H9 (cell line): ENCODE measurements at regions not wholly inside any gene's neighbourhood (a gene's known extent, or its start where the extent isn't known, plus 50 kb on each side); places are given as distances from the start of the nearest gene placed in this dataset.
"Not testable (repeated sequence)": the region's sequence is repeated elsewhere in the genome, so short reads cannot be mapped to it uniquely, and the experiment has no call there.

Experiments used
- DNase-seq: peaks from one replicate; pipeline ENCODE4 v3.0.0-alpha.2; 2017
- H2AFZ ChIP-seq: one replicate; pipeline ENCODE4 v1.6.1; 2013; ENCODE audit warnings: mild to moderate bottlenecking, low read length, control low read depth, moderate library complexity
- H2AK5ac ChIP-seq: 2 replicates; pipeline ENCODE4 v1.6.1; 2013; ENCODE audit warnings: low read length, control low read depth, mixed read lengths; ENCODE audit not compliant: insufficient read length
- H2BK120ac ChIP-seq: one replicate; pipeline ENCODE4 v1.6.1; 2013; ENCODE audit warnings: low read depth, mild to moderate bottlenecking, low read length, control low read depth, inconsistent platforms; ENCODE audit not compliant: poor library complexity, severe bottlenecking
- H2BK12ac ChIP-seq: 2 replicates; pipeline ENCODE4 v1.6.1; 2013; ENCODE audit warnings: low read length, control low read depth, mixed read lengths, low read depth; ENCODE audit not compliant: insufficient read length
- H2BK15ac ChIP-seq: 2 replicates; pipeline ENCODE4 v1.6.1; 2013; ENCODE audit warnings: low read depth, low read length, control low read depth
- H2BK20ac ChIP-seq: one replicate; pipeline ENCODE4 v1.6.1; 2013; ENCODE audit warnings: low read depth, mild to moderate bottlenecking, low read length, control low read depth, inconsistent platforms; ENCODE audit not compliant: poor library complexity, severe bottlenecking
- H2BK5ac ChIP-seq: 2 replicates; pipeline ENCODE4 v1.6.1; 2013; ENCODE audit warnings: low read length, control low read depth, mixed read lengths; ENCODE audit not compliant: insufficient read length
- H3K14ac ChIP-seq: 2 replicates; pipeline ENCODE4 v1.6.1; 2013; ENCODE audit warnings: low read length, control low read depth; ENCODE audit not compliant: insufficient read depth
- H3K18ac ChIP-seq: 2 replicates; pipeline ENCODE4 v1.6.1; 2013; ENCODE audit warnings: low read depth, mild to moderate bottlenecking, mixed read lengths, low read length, control low read depth; ENCODE audit not compliant: insufficient read length
- H3K23ac ChIP-seq: 2 replicates; pipeline ENCODE4 v1.6.1; 2013; ENCODE audit warnings: low read length, control low read depth, mixed read lengths, low read depth; ENCODE audit not compliant: insufficient read length
- H3K23me2 ChIP-seq: 2 replicates; pipeline ENCODE4 v1.6.1; 2013; ENCODE audit warnings: low read depth, mild to moderate bottlenecking, mixed read lengths, low read length, control low read depth; ENCODE audit not compliant: insufficient read length, poor library complexity, severe bottlenecking
- H3K27ac ChIP-seq: 2 replicates; pipeline ENCODE4 v1.5.1; 2013; ENCODE audit warnings: low read length, control low read depth, mixed read lengths, low read depth; ENCODE audit not compliant: insufficient read length
- H3K27me3 ChIP-seq: 2 replicates; pipeline ENCODE4 v1.6.1; 2013; ENCODE audit warnings: low read length, control low read depth, inconsistent platforms; ENCODE audit not compliant: insufficient read depth
- H3K4ac ChIP-seq: 2 replicates; pipeline ENCODE4 v1.6.1; 2013; ENCODE audit warnings: low read depth, mild to moderate bottlenecking, control low read depth, inconsistent platforms, low read length, moderate library complexity
- H3K4me1 ChIP-seq: 2 replicates; pipeline ENCODE4 v1.6.1; 2013; ENCODE audit warnings: low read length, control low read depth, inconsistent platforms; ENCODE audit not compliant: insufficient read depth
- H3K4me2 ChIP-seq: 2 replicates; pipeline ENCODE4 v1.6.1; 2013; ENCODE audit warnings: low read length, control low read depth, mixed read lengths; ENCODE audit not compliant: insufficient read length, insufficient read depth
- H3K56ac ChIP-seq: 2 replicates; pipeline ENCODE4 v1.6.1; 2013; ENCODE audit warnings: low read depth, mild to moderate bottlenecking, mixed read lengths, low read length, control low read depth; ENCODE audit not compliant: insufficient read length
- H3K79me1 ChIP-seq: 2 replicates; pipeline ENCODE4 v1.6.1; 2013; ENCODE audit warnings: low read depth, mild to moderate bottlenecking, moderate library complexity, low read length, control low read depth, inconsistent platforms; ENCODE audit not compliant: insufficient read depth, poor library complexity, severe bottlenecking
- H3K79me2 ChIP-seq: 2 replicates; pipeline ENCODE4 v1.6.1; 2013; ENCODE audit warnings: low read length, control low read depth, inconsistent platforms; ENCODE audit not compliant: insufficient read depth
- H3K9ac ChIP-seq: 2 replicates; pipeline ENCODE4 v1.6.1; 2013; ENCODE audit warnings: low read length, control low read depth, mixed read lengths; ENCODE audit not compliant: insufficient read length; ENCODE audit errors: extremely low read depth
- H3K9me3 ChIP-seq: one replicate; pipeline ENCODE4 v1.6.1; 2013; ENCODE audit warnings: low read depth, low read length, inconsistent platforms; ENCODE audit not compliant: control insufficient read depth
- H3T11ph ChIP-seq: one replicate; pipeline ENCODE4 v1.6.1; 2013; ENCODE audit warnings: mild to moderate bottlenecking, low read length, control low read depth, inconsistent platforms
- H4K20me1 ChIP-seq: one replicate; pipeline ENCODE4 v1.6.1; 2013; ENCODE audit not compliant: control insufficient read depth, insufficient read length, insufficient read depth
- H4K5ac ChIP-seq: 2 replicates; pipeline ENCODE4 v1.6.1; 2013; ENCODE audit warnings: low read depth, mild to moderate bottlenecking, mixed read lengths, low read length, control low read depth; ENCODE audit not compliant: insufficient read length
- H4K8ac ChIP-seq: replicated peaks from 2 replicates; pipeline ENCODE4 v1.6.1; 2013; ENCODE audit warnings: low read length, control low read depth, mixed read lengths, low read depth; ENCODE audit not compliant: insufficient read length
- H4K91ac ChIP-seq: 2 replicates; pipeline ENCODE4 v1.6.1; 2013; ENCODE audit warnings: low read depth, mild to moderate bottlenecking, moderate library complexity, mixed read lengths, low read length, control low read depth; ENCODE audit not compliant: insufficient read length
- H3K27ac Mint-ChIP-seq, 3 experiments: 2 replicates in 2 of 3; 3 replicates in 1 of 3; pipeline ENCODE4 v1.8.0; 2020 to 2021; ENCODE audit warnings: mixed read lengths in 3 of 3, mild to moderate bottlenecking in 1 of 3, moderate library complexity in 1 of 3
- H3K27me3 Mint-ChIP-seq: 2 replicates; pipeline ENCODE4 v1.8.0; 2021; ENCODE audit warnings: low read depth, mild to moderate bottlenecking, moderate library complexity, mixed read lengths
- H3K36me3 Mint-ChIP-seq, 3 experiments: 2 replicates in 2 of 3; 3 replicates in 1 of 3; pipeline ENCODE4 v1.8.0; 2020 to 2021; ENCODE audit warnings: low read depth in 3 of 3, mixed read lengths in 3 of 3; ENCODE audit not compliant: insufficient read depth in 1 of 3
- H3K4me1 Mint-ChIP-seq, 2 experiments: 2 replicates each; pipeline ENCODE4 v1.8.0; 2020; ENCODE audit warnings: mixed read lengths in 2 of 2
- H3K4me3 Mint-ChIP-seq, 2 experiments: 2 replicates in 1 of 2; 3 replicates in 1 of 2; pipeline ENCODE4 v1.8.0; 2020 to 2021; ENCODE audit warnings: mild to moderate bottlenecking in 2 of 2, mixed read lengths in 2 of 2, moderate library complexity in 1 of 2
- H3K9me3 Mint-ChIP-seq, 2 experiments: 2 replicates in 1 of 2; 3 replicates in 1 of 2; pipeline ENCODE4 v1.8.0; 2020; ENCODE audit warnings: mild to moderate bottlenecking in 2 of 2, mixed read lengths in 2 of 2, moderate library complexity in 1 of 2
- WGBS: extraction: QIAGEN DNeasy Blood & Tissue Kit; methylation state at CpG from one replicate; pipeline ENCODE4 v1.1.7; 2013; ENCODE audit warnings: missing lambda C conversion rate, low lambda C conversion rate, mixed read lengths; ENCODE audit not compliant: insufficient read length; ENCODE audit errors: extremely low coverage; 5-methylcytosine and 5-hydroxymethylcytosine counted together

DNA sequence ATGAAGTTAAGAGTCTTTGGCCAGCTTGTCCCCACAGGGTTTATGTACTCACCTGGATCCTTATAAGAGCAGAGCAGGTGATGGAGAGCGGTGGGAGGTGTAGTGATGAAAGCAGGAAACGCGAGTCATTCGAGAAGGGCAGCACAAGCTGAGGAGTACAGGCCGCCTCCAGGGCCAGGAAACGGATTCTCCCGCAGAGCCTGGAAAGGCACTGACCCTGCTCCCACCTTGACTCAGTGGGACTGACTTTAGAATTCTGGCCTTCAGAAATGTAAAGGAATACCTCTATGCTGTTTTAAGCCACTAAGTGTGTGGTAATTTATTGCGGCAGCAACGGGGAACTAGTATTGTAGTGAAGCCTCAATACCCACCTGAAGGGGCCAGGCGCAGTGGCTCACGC, 137.7 kb upstream of the KCTD7 start:
- not testable (repeated sequence) for H3K9me3 Mint-ChIP-seq, H4K5ac ChIP-seq, H3T11ph ChIP-seq, H3K23ac ChIP-seq, H3K27me3 Mint-ChIP-seq, H3K79me2 ChIP-seq, H3K4me2 ChIP-seq, H2BK5ac ChIP-seq, H4K8ac ChIP-seq, H3K23me2 ChIP-seq, H3K4ac ChIP-seq, H3K9ac ChIP-seq, H2BK20ac ChIP-seq, H2BK120ac ChIP-seq, H3K36me3 Mint-ChIP-seq, H2BK15ac ChIP-seq, H3K18ac ChIP-seq, H2BK12ac ChIP-seq, H3K9me3 ChIP-seq, H4K20me1 ChIP-seq, H3K79me1 ChIP-seq, H3K27me3 ChIP-seq, H2AK5ac ChIP-seq, H4K91ac ChIP-seq, H3K4me1 ChIP-seq, H3K56ac ChIP-seq, H2AFZ ChIP-seq, H3K14ac ChIP-seq
- Mint-ChIP-seq H3K4me1 (peaks cover 14 to 32% of the 10 kb centered on the region in 2 experiments), H3K4me3 (peak overlapping the region in 1 of 2 experiments; percentile 44; a peak in 2 of 5 replicates), H3K27ac (peak overlapping the region; percentile 44 to 93 (median 80); a peak in 5 of 7 replicates)
- peak; percentile 60 for DNase-seq
- no CpG with 5 or more reads among the region's 11 CpGs for WGBS
- H3K27ac ChIP-seq, result peak overlapping the region; percentile 71

DNA sequence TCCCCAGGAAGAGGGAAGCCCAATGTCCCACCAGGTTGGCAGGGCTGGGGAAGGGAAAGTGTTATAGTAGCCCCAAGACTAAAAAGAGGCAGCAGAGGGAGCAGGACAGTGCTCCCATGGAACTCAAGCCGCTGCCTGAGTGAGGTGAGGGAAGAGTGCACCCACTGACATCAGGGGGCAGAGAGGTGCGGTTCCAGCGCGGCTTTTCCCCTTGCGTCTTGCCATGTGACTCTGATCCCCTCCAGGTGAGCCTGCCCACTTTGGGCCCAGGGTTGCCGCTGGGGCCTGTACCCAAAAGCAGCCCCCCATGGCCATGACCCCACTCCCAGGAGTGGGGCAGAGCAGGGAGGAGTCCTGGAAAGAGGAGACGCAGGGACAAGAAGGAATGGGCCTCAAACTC, 136.3 kb upstream of the KCTD7 start:
- H2BK20ac ChIP-seq, H2BK15ac ChIP-seq, H4K5ac ChIP-seq, H3K79me1 ChIP-seq, H2AK5ac ChIP-seq, H3K9me3 ChIP-seq, H3K27ac ChIP-seq, H3K27me3 Mint-ChIP-seq, H3T11ph ChIP-seq, DNase-seq, H3K23me2 ChIP-seq, H4K8ac ChIP-seq, H2BK5ac ChIP-seq, H4K20me1 ChIP-seq, H3K18ac ChIP-seq, H3K79me2 ChIP-seq, H3K23ac ChIP-seq, H2AFZ ChIP-seq, H3K56ac ChIP-seq, H3K9me3 Mint-ChIP-seq, H3K27me3 ChIP-seq, H3K4me1 ChIP-seq, H2BK120ac ChIP-seq: not testable (repeated sequence)
- WGBS, result no CpG with 5 or more reads among the region's 7 CpGs
- Histone ChIP-seq H3K14ac (0 out of 2 replicates have a peak overlapping the region, but pooled peaks have one; percentile 3), H3K9ac (peak overlapping the region; percentile 86), H3K4ac (peak overlapping the region; percentile 13), H2BK12ac (peak overlapping the region; percentile 15), H4K91ac (peak overlapping the region; percentile 73), H3K4me2 (peak overlapping the region; percentile 67)
- Mint-ChIP-seq H3K36me3 (peaks cover 0 to 12% (median 4%) of the 10 kb centered on the region in 3 experiments; a peak in 2 of 7 replicates), H3K4me1 (peaks cover 14 to 32% of the 10 kb centered on the region in 2 experiments), H3K27ac (peak overlapping the region; percentile 98 to 99 (median 98)), H3K4me3 (peak overlapping the region; percentile 89 to 94)
